Stimulated activated CD8-positive, alpha-beta memory T cell treated with anti-CD3 and anti-CD28 coated beads, Interleukin-15, amount 100 ng/mL, for 4 hours (primary cell): ENCODE measurements at regions not wholly inside any gene's neighbourhood (a gene's known extent, or its start where the extent isn't known, plus 50 kb on each side); places are given as distances from the start of the nearest gene placed in this dataset.
"Not testable (repeated sequence)": the region's sequence is repeated elsewhere in the genome, so short reads cannot be mapped to it uniquely, and the experiment has no call there.

Source experiments
- DNase-seq, 2 donors: peaks; one replicate each; pipeline ENCODE4 v3.0.0-alpha.2; 2020; ENCODE audit warnings: low read depth in 2 of 2

DNA sequence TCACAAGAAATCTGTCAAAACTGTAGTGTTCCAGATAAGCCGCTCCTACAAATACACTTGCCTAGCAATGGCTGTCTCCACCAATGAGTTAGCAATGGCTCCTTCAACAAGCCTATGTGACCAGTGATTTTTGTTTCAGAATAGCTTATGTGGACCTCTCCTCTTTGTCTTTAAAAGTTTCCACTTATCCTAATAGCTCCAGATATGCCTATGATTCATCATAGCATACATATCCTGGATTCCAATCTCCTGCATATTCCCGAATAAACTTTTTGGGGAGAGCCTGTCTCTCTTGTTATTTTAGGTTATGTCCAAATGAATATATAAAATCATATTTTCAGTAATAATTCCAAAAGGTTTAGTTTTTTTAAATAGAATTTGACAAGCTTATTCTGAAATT is 510.6 kb downstream of the ARL4A start:
- DNase-seq: no peak

DNA sequence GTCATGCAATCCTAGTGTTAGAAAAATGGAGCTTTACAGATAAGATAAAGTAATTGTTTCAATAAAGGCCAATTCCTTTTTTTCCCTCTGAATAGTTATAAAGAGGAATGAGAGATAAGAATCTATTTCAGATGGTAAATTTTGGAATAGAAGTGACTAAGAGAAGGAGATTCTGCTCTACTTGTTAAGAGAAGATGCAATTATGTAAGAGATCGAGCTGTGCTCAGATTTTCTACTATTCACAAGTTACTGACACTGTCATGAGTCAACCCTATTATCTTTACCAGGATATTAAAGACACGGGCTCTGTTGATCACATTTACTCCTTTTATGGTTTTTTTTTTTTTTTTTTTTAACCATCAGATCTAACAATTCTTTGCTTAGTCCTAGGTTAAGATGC is 511.3 kb downstream of the ARL4A start:
- no peak for DNase-seq

DNA sequence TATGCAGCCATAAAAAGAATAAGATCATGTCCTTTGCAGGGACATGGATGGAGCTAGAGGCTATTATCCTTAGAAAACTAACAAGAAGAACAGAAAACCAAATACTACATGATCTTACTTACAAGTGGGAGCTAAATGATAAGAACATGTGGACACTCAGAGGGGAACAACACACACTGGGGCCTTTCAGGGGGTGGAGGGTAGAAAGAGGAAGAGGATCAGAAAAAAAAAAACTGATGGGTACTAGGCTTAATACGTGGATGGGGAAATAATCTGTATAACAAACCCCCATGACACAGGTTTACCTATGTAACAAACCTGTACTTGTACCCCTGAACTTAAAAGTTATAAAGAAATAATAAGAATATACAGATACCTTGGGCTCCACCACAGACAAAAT is 514.2 kb downstream of the ARL4A start:
- no peak for DNase-seq

DNA sequence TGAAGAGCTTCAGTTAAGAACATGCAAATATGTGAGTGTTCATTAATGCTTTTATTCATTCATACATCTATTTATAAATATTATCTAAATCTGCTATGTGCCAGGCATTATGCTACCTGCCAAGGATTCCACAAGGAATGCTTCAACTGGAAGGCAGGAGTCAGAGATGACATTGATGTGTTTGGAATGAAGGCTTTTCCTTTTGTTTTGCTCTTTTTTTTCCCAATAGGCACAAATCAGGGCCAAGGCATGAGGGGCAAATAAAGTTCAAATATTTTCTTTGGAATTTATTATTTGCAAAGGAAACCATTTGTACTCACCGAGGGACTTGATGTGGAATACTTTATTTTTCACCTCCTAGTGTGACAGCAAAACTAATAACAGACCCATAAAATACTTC is 530.3 kb downstream of the ARL4A start:
- no peak for DNase-seq

DNA sequence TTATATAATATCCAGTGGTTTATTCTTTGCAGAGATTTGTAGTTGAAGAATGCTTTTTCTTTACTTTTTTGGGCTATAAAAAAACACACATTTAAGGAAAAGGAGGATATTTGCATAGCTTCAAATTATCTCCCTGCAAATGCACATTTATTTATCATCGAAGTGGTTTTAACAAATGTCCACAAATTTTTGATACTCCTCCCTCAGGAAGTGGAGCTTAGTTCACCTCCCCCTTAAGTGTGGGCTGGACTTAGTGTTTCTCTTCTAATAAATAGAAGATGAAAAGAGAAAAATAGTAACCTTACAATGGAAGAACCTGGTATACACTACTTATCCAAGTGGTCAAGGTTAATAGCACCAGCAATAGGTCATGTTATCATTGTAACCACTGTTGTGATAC is 537.6 kb downstream of the ARL4A start:
- DNase-seq: no peak

DNA sequence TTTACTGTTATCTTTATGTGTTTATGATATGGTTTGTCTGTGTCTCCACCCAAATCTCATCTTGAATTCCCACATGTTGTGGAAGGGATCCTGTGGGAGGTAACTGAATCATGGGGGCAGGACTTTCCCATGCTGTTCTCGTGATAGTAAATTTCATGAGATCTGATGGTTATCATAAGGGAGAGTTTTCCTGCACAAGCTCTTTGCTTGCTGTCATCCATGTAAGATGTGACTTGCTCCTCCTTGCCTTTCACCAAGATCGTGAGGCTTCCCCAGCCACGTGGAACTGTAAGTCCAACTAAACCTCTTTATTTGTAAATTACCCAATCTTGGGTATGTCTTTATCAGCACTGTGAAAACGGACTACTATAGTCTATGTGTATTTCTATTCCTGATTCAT is 539.0 kb downstream of the ARL4A start:
- no peak for DNase-seq

DNA sequence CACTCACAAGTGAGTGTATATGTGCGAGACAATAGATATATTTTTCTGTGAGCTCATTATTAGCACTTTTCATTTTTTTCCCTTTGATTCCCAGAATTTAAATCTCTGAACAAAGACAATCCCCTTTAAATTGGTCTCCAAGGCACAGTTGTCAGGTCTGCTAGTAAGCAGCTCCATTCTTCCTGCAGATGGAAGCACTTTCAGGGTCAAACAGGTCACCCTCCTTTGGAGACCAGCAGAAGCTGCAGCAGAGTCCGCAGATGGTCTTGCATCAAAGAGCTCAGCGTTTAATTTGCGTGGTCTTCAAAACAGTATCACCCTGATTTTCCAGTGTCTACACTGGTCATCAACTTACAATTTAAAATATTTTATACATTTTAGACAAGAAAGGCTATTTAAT is 543.8 kb downstream of the ARL4A start:
- DNase-seq: no peak

GRCh38 chr7:13235436-13235835 is 548.0 kb downstream of the ARL4A start:
- no peak for DNase-seq

DNA sequence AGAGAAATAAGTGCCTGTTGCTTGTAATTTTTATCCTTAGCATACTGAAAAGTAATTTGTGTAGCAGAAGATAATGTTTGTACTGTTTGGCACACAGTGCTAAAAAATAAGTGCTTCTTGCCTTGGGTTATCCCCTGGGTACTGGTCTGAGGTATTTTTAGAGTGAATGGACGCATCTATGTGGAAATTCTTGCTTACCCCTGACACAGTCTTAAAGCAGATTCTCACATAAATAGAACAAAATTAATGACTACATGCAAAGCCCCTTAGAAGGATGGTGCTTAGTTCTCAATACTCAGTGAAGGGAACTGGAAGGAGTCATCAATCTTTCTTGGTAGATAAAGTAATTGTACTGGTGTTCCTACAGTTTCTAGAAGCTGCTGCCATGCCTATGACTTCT is 548.6 kb downstream of the ARL4A start:
- DNase-seq: no peak

- DNase-seq: no peak
These were observed 552.9 kb downstream of the ARL4A start for GRCh38 chr7:13240349-13240748.

DNA sequence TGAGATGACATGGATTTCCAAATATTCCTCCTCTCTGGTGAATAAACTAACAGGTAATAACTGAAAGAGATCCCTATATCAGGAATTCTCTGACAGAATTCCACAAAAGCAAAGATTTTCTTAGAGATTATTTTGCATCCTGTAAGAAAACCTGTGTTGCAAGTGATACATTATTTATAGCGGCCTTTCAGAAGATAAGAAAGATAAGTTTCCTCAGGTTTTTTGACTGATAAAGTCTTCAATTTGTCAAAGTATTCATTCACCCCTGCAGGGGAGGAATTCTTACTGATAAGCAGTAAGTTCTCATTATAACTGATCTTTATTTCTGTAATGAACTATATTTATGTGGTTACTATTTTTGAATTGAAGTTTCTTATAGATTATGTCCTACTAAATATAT is 554.0 kb downstream of the ARL4A start:
- no peak for DNase-seq

GRCh38 chr7:13257661-13258060 is 570.2 kb downstream of the ARL4A start:
- no peak for DNase-seq

GRCh38 chr7:13258386-13258785 is 571.0 kb downstream of the ARL4A start:
- no peak for DNase-seq

- DNase-seq: no peak
These were observed 572.5 kb downstream of the ARL4A start for GRCh38 chr7:13259930-13260329.

GRCh38 chr7:13262929-13263530 is 575.6 kb downstream of the ARL4A start:
- DNase-seq: no peak

DNA sequence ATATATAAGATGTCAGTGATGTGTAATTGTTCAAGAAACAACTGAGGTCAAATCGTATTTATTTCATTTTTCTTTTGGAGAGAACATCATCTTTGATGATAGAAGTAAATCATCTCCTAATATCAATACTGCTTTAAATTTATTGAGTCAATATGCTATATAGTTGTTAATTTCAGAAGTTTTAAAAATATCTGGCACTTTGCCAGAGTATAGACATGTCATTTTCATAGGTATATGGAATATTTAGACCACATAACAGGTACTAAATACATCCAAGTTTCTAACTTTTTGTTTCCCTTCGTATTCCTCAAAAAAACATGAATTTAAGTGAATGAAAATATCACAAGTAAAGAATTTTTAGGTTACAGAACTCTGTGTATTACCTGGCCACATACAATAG is 577.8 kb downstream of the ARL4A start:
- no peak for DNase-seq

DNA sequence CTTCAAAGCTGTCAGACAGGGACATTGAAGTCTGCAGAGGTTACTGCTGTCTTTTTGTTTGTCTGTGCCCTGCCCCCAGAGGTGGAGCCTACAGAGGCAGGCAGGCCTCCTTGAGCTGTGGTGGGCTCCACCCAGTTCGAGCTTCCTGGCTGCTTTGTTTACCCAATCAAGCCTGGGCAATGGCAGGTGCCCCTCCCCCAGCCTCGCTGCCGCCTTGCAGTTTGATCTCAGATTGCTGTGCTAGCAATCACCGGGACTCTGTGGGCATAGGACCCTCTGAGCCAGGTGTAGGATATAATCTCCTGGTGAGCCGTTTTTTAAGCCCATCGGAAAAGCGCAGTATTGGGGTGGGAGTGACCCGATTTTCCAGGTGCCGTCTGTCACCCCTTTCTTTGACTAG is 586.8 kb downstream of the ARL4A start:
- not testable (repeated sequence) for DNase-seq

DNA sequence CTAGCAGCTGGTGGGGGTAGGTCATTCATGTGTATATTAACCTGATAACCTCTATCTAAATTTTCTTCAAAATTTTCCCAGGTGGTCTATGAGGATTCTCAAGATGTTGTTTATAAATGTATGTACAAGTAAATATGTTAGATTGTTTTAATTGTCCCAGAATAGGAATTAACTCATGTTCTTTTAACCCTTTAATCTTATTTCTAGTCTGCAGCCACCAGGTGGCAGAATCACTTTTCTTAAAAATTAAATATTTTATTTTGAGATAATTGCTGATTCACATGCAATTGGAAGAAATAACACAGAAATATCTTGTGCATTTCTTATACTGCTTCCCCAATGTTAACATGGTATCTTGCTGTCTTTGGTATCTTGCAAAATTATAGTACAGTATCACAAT is 589.5 kb downstream of the ARL4A start:
- DNase-seq: no peak

DNA sequence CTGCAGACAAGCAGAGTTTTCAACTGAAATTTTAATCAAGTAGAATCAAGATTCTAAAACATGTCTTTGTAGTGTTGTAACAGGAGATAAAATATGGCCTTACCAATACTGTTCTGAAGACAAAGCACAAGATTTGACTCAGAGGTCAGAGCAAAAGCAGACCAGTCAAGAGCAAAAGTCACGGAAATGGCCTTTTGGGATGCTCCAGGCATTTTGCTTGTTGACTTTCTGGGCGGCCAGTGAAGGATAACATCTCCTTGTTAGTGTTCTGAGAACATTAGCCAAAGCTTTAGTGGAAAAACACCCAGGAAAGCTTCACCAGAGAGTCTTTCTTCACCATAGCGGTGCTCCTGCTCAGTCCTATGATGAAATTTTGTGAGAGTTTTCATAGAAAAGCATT is 590.6 kb downstream of the ARL4A start:
- DNase-seq: no peak

DNA sequence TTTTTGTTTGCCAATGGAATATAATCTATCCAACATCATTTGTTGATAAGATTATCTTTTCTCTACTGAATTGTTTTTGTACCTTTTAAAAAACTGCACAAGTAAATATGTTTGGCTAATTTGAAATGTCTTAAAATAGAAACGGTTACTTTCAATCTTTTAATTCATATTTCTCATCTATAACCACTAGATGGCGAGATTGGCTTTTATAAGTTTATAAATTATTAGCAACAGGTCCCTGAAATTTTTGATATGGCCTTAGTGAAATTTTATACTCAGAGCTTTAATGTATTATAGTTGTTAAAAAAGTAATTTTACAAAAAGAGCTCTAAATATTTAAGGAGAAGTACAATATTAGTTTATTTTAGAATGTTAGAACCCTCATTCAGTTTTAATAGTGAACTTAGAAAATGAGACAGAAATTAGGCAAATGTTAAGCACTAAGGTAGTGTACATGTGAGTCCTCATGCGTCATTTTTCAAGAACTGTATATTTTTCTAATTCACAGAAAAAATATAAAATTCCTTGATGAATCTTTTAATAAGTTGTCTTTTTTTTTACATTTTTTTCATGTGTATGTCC is 592.5 kb downstream of the ARL4A start:
- DNase-seq: no peak

GRCh38 chr7:13282377-13282980 is 595.0 kb downstream of the ARL4A start:
- no peak for DNase-seq

GRCh38 chr7:13286916-13287315 is 599.5 kb downstream of the ARL4A start:
- no peak for DNase-seq

DNA sequence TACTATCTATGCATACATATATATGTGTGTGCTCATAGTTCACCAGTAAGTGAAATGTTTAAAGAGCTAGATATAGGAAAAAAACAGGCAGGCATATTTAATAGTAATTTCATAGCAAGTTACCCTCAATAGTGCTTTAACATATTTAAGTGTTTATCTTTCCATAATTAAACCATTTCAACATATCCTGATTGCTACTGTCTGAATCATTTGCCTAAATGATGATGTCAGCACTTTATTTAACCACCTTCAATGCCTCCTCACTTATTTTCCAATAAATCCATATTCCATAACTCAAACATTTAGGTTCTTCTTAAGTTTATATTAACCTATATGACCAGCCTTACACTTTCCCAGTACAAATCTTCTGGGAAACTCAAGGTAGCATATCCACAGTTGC is 601.1 kb downstream of the ARL4A start:
- no peak for DNase-seq

GRCh38 chr7:13290975-13291374 is 603.5 kb downstream of the ARL4A start:
- no peak for DNase-seq
